GM19351 (cell line): ENCODE measurements at regions not wholly inside any gene's neighbourhood (a gene's known extent, or its start where the extent isn't known, plus 50 kb on each side); places are given as distances from the start of the nearest gene placed in this dataset.

Experiments
- ATAC-seq: cut with Tn5 transposase; IDR thresholded peaks from one replicate; pipeline ENCODE4 v1.9.1; 2021; ENCODE audit warnings: mild to moderate bottlenecking, moderate library complexity; ENCODE audit not compliant: unreplicated experiment

- no peak for ATAC-seq
Measured at GRCh38 chr9:2925016-2925415, 81.1 kb upstream of the PUM3 start.

GRCh38 chr9:2924380-2924768, 80.5 kb upstream of the PUM3 start:
- ATAC-seq, result no peak

- no peak for ATAC-seq
Measured at GRCh38 chr9:2923766-2924379, 80.0 kb upstream of the PUM3 start.

- ATAC-seq, result no peak
Measured at GRCh38 chr9:2919347-2919746, 75.5 kb upstream of the PUM3 start.

- ATAC-seq, result no peak
Measured at GRCh38 chr9:2916382-2916985, 72.6 kb upstream of the PUM3 start.

GRCh38 chr9:2913026-2913425, 69.1 kb upstream of the PUM3 start:
- no peak for ATAC-seq

- ATAC-seq, result no peak
Measured at GRCh38 chr9:2907411-2907810, 63.5 kb upstream of the PUM3 start.

GRCh38 chr9:2904242-2904930, 60.5 kb upstream of the PUM3 start:
- no peak for ATAC-seq
